ENCODE measurements at regions not wholly inside any gene's neighbourhood (a gene's known extent, or its start where the extent isn't known, plus 50 kb on each side); places are given as distances from the start of the nearest gene placed in this dataset.
"Not testable (repeated sequence)": the region's sequence is repeated elsewhere in the genome, so short reads cannot be mapped to it uniquely, and the experiment has no call there.

DNA sequence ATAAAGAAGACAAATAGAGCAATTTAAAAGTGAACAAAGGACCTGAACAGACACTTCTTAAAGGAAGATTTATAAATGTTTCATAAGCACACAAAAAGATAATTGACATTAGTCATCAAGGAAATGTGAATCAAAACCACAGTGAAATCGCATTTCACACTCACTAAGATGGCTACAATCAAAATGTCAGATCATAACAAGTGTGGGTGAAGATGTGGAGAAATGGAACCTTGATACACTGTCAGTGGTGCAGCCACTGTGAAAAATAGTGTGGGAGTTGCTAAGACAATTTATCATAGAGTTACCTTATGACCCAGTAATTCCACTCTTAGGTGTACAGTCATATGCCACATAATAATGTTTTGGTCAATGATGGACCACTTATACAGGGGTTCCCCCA lies 54.5 kb upstream of the HTR4 start:
- no peak for DNase-seq

DNA sequence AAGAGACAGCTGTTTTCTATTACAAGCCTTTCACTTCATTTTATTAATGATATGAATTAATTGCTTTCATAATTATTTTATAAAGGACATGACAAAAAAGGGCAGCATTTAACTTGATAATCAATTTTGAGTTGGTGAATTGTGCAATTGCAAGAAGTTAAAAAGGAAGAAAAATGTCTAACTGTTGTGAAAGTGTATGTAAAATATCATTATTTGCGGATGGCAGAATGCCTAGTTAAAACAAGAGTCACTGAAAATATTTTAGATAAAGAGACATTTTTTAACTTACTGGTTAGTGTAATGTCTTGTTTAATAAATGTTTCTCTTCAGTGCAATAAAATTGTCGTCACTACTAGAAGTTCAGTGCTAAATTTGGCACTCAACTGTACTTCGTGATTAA lies 57.6 kb upstream of the HTR4 start:
- DNase-seq, result no peak

DNA sequence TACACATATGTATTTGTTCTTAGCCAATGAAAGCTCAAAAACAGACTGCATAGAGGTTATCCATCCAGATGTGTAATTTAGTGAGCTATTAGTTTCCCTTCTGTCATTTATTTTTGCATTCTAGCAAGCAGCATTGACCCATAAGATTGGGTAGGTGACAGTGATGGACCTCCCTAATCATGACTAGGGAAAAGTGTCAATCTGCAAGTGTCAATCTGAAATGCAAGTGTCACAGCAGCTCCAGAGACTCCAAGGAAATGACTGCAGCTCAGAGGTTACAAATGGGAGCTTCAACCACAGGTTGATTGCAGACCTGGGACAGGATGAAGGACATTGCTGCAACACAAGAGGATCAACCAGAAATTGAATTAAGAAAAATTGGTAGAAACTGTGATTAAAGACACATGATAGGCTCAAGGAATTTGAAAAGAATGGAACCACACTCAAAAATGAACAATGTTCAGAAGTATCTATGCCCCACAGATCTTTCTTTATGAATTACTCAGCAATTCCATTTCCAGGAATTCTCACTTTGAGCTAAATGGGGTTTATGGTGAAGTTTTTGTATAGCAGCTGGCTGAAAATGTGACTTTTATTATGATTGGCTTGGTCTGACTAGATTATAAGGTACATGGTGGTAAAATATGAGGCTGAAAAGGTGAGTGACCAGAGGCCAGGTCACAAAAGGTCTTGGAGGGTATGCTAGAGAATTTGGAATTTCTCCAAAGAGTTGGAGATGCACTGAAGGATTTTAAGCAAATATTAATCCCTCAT lies 59.6 kb upstream of the HTR4 start:
- DNase-seq, result no peak

DNA sequence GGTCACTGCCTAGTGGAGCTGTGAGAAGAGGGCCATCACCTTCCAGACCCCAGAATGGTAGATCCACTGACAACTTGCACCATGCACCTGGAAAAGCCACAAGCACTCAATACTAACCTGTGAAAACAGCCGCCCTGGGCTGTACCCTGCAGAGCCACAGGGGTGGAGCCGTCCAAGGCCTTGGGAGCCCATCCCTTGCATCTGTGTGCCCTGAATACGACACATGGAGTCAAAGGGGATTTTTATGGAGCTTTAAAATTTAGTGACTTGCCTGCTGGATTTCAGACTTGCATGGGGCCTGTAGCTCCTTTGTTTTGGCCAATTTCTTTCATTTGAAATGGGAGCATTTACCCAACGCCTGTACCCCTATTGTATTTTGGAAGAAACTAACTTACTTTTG lies 62.4 kb upstream of the HTR4 start:
- no peak for DNase-seq

DNA sequence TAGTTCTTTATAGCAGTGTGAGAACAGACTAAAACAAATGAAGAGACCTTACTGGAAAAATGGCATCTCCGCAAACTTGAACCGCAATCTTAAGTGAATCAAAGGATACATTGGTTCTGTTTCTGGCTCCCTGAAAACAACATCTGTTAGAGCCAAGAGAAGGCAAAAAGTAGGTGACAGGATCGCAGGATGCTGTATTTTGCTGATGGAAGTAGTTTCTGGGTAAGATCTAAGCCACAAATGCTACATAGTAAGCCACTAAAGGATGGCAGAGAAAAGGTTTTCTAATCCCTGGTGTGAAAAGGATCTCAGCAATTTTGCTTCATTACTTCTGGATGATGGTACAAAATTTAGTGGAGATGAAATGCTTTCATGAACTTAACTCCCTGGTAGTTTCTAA lies 63.3 kb upstream of the HTR4 start:
- DNase-seq, result no peak

DNA sequence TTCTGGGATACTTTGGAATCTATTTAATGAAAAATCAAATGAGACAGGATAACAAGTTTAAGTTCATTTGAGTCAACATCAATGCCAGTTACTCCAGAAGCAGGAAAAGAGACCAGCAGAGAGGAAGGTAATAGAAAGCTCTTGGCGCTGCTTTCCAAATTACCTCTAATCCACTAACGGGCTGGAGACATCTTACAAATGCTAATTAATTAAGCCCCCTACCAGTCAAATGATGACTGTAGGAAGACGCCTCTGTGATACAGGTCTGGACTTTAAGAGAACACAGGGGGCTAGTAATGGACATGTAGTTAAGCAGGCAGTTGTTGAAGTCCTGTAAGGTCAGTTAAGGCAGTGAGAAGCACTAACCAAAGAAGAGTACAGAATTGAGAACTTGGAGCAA lies 65.3 kb upstream of the HTR4 start:
- DNase-seq, result no peak

DNA sequence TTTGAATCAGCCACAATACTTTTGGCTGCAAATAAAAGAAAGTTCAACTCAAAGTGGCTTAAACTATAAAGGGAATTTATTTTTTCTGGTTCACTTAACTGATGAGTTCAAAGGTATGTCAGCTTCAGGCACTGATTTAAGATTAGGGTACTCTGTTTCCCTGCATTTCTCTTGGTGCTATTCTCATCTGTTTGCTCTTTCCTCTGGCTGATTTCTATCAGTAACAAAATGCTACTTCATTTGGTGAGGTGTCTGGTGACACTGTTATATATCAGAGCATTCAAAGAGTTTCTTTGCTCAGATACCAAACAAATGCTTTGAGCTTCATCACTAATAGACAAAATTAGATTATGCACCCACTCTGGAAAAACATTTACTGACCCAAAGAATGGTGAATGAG lies 65.9 kb upstream of the HTR4 start:
- DNase-seq, result no peak

DNA sequence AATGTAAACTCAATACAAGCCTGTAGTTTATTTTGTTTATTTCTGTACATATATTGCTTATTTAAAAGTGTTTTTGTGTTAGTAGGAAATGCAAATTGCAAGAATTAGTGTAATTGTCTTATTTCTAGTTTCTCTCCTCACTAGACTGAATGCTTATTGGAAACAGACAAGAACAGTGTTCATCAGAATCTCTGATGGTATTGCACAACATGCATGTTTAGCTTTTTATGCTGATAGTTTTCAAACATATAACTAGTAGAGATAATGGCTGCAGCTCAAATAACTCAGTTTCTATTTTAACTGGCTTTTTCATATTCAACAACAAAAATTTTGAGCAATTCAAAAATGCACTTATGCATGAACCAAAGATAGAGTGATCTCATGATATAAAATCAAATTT lies 68.8 kb upstream of the HTR4 start:
- no peak for DNase-seq

DNA sequence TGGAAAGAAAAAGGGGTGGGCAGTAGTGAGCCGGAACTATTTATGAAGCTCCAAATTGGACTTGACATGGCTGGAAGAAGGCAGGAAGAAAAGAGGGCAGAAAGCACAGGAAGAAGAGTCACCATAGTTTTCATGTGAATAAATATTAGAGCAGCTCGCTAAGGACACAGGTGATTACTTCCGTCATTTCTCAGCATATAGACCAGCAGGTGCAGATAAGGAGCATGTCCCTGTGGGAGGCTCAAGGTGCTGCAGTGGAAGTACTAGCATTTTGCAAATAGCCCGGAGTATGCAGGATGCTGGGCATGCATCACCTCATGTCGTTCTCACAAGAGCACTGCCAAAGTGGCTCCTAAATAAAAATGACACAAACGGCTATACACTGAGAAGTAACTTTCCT lies 71.3 kb upstream of the HTR4 start:
- no peak for DNase-seq

DNA sequence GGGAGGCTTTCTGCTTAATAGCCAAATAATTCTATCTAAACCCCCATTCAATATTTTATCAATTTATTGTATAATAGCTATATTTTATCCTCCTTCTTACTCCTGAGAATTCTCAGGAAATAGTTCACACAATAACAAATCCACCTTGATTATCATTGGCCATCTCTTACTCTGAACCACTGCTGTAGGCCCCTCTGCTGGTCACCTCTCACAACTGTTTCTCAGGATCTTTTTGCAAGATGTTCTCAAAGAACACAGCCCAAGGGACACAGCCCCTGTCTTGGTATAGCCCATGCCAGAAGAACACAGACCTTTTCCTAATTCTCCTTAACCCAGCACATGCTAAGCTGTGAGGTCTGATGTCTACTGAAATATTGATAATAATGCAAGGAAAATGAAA lies 74.9 kb upstream of the HTR4 start:
- DNase-seq, result no peak

DNA sequence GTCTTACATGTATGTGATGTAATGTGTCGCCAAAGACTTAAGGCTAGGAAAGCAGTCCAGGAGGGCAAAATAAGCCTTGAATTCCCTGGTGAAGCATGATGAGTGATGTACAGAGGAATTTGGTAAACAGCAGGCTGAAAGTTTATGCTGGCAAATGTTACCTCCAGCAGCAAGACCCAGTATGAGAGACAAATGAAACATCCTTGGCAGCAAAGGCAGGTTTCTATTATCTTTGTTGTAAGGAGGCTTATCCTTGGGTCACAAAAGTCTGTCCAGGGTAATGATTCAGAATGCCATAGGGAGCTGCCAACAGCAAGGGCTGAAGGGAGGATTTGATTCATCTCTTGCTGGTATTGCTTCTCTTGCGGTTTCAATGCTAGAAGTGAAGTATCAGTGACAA lies 75.9 kb upstream of the HTR4 start:
- DNase-seq, result no peak

DNA sequence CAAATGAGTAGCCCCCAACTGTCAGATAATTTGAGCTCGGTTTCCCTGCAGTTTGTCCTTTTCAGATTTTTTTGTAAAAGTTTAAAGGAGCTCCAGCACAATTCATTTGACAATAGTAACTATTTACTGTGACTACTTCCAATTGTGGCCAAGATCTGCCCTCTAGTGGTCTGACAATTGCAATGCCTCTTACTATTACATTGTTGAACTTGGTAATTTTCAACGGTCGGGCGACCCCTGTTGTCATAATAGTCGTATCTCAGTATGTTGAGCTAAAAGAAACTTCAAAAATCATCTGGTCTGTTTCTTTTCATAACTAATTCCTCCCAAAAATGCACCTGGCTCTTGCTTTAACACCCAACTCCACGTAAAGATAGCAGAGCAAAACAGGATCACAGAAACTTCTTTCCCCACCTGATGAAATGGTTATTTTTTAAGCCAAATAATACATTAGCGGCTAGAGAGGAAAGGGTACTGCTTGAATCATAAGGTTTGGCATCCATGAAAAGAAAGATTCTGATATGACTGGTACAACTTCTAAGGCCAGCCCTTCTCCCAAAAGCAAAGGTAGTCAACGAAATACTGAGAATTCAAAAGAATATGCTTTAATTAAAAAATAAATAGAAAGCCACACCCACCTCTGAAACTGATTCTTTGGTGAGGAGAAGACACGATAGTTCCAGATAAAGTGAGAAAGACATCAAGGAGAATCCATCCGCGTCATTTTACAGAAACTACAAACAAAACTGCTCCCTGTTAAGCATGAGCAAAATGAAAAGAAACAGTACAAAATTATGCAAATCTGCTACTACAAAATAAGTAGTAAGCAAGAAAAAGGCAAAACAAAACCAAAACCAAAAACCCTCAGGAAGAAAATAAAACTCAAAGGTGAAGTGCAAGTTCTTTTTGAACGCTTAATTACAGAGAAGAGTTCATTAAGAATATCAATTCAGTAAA lies 76.9 kb upstream of the HTR4 start:
- peak in 2 of 4 experiments; percentile 11 to 28 for DNase-seq

DNA sequence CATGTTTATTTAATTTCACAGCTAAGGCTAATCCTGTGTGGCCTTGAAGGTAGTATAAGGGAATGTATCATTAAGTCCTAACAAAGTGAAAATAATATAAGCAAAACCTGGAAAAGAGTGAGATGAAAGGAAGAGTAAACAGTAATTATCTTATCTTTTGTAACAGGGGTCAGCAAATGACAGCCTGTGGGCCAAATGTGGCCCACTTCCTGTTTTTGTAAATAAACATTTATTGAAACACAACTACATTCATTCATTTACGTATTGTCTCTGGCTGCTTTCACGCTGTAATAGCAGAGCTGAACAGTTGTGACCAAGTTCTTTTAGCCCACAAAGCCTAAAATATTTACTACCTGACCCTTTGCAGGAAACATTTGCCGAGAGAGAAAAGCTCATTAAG lies 78.4 kb upstream of the HTR4 start:
- no peak for DNase-seq

DNA sequence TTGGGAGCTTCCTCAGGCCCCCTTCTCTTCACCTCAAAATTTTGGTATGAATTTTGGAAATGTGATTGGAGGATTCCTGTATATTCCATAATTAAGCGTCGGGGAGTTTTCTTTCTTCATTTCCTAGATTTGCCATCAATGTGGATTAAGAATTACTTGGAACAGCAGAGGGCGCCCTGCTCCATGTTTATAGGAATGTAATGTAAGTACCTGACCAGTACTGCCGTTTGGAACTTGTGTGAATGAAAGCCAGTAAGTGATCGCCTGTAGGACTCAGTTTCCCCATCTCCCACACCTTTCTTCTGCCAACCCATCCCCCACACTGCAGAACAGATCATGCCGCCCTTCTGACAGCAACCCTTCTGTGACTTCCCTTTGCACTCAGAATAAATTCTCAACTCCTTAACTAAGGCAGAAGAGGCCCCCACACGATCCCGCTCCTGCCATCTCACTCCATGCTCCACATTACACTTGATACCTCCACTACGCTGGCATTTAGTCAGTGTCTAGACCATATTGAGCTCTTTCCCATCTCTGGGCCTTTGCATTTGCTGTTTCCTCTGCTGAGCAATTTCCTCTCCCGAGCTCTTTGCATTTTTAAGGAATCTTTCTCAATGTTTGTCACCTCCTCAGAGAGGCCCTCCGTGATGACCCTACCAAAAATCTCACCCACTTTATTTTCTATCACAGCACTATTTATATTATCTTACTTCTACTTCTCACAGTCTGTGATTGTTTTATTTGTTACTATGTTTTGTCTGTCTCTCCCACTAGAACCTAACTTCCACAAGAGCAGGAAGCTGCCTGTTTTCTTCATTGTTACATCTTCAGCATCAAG lies 79.5 kb upstream of the HTR4 start:
- peak; percentile 8 to 49 (median 32) for DNase-seq

DNA sequence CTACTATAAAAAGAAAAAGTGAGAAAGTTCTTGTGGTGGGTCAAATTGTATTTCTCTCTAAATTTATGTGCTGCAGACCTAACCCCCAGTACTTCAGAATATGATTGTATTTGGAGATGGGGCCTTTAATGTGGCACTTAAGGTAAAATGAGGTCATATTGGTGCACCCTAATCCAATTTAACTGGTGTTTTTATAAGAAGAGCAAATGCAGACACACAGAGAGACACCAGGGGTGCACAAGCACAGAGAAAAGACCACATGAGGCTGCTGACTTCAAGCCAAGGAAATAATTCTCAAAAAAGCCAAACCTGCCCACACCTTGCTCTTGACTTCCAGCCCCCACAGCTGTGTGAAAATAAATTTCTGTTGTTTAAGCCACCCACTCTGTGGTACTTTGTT lies 80.2 kb upstream of the HTR4 start:
- no peak for DNase-seq

DNA sequence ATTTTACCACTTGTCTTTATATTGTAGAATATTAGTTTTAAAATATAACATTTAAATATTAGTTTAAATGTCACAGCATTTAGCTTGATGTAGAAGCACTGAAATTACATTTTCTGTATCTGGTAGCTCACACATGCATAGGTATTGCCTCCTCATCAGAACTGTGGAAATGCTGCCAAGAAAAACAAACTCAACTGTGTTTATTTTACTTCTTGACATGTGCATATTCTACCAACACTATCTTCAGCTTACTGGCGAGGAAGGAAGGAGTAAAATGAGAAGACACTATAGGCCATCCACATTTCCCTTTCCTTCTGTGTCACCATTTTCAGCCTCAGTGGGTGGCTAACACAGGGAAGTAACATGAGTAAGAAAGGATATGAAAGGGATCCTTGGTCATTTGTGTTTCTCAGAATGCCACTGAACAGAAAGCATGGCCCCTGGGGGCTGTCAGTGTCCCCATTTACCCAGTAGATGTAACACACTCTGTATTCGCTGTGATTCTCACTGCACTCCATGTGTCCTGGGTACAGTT lies 81.0 kb upstream of the HTR4 start:
- no peak for DNase-seq

DNA sequence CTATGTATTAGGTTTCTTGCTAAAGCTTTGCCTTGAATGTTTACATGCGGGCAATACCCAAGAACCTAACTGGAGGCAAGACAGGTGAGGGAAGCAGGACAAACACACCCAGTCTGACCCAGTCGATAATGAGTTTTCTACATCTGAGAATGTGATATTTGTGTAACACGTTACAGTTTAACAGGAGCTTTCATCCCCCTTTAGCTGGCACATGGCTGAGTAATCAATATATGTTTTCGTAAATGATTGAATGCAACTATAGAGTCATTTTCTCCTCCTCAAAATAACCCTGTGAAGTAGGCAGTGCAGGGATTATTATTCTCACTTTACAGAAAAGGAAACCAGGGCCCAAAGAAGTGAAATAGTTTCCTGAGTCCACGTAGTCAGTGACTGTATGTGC lies 84.7 kb upstream of the HTR4 start:
- no peak for DNase-seq

DNA sequence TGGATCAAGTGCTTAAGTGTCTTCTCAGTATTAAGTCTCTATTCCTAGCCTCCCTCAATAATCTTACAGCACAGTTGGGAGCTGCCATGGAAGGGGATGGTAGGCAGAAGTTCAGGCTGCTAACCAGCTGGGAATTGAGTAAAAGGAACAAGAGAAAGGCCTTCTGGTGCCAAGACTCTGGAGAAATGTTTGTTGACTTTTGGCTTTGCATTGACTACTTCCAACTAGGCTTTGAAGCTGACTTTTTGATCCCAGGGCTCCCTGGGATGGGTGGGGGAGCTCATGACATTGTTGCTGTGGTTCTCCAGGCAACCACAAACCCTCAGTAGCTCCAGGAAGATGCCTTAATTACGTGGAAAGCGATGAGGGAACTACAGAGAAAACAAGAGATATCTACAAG lies 85.2 kb upstream of the HTR4 start:
- DNase-seq, result no peak

DNA sequence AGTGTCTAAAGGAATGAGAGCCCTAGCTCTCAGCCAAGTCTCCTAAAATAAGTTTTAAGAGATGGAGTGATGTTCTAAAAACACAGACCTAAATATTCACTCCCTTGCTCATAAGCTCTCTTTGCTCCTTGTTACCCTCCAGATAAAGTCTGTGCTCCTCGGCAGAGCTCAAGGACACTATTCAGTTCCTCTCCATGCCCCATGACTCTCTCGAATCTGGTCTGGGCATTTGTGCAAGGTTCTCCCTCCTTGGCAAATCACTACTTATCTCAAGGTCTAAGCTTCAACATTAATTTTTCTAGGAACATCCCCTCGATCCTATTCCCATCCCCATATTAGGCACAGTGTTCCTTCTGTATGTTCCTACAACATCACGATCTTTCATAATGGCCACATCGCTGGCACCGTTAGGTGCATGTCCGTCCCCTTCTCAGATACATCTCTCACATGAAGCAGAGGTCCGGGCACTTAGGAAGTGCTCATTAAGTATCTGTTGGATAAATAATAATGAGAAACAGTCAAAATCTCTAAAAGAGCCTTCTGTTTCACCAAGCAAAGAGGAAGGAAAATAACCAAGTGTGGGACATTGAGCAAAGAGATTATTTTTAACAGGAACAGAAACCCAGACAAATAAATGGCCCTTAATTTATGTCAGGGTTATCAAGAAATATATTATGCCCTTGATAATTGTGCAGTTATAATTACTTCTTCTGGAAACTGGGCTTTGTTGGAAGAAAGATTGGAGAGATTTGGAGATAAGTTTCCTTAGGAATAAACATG lies 85.9 kb upstream of the HTR4 start:
- DNase-seq, result no peak

DNA sequence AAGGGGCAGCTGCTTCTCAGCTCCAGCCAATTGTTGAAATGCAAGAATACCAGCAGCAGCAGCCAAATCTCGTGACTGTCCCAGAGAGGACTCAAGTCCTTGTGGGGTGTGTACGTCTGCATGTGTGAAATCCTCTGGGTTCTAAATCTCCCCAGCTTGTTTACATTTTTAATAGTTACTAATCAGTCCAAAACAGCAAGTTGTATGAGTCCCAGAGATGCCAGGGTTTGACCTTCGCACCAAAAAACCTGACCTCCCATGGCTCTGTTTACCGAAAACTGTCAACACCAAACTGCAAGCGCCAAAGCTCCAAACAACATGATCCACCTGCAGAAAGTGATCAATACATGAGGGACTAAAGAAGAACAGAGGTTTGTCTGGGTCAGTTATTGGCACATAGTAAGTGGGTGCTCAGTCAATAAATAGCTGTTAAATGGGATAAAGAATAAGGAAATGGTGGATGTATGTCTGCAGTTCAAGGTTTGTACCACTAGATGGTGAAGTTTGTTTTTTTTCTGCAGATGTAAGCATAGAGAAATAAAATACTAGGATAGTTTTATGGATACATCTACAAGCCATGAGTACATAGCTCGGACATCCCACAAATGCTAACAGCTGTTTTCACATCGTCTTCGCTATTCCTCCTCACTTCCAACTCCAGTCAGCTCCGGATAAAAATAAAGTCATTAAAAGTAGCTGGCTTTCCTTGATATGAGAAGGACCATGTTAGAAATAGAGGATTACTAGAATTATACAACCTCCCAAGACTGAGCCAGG lies 85.3 kb upstream of the ADRB2 start:
- DNase-seq, result no peak

DNA sequence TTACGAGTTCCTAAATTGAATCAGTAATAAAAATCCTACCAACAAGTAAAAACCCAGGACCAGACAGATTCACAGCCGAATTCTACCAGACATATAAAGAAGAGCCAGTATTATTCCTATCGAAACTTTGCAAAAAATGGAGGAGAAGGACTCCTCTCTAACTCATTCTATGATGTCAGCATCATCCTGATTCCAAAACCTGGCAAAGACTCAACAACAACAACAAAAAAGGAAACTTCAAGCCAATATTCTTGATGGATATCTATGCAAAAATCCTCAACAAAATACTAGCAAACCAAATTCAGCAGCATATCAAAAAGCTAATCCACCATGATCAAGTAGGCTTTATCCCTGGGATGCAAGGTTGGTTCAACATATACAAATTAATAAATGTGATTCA lies 84.6 kb upstream of the ADRB2 start:
- DNase-seq, result not testable (repeated sequence)

Measured in activated naive CD4-positive, alpha-beta T cell (primary cell).